Mesendoderm (in vitro differentiated cells): ENCODE measurements at regions not wholly inside any gene's neighbourhood (a gene's known extent, or its start where the extent isn't known, plus 50 kb on each side); places are given as distances from the start of the nearest gene placed in this dataset.

Source experiments
- DNase-seq: peaks from one replicate; pipeline ENCODE4 v3.0.0; 2013
- H2AK5ac ChIP-seq: 2 replicates; pipeline ENCODE4 v1.6.1; 2013; ENCODE audit warnings: low read length, inconsistent platforms
- H2BK120ac ChIP-seq: 2 replicates; pipeline ENCODE4 v1.6.1; 2013; ENCODE audit warnings: low read depth, mild to moderate bottlenecking, low read length, moderate library complexity, mixed read lengths
- H2BK15ac ChIP-seq: replicated peaks from 2 replicates; pipeline ENCODE4 v1.6.1; 2013; ENCODE audit warnings: low read depth, mild to moderate bottlenecking, moderate library complexity
- H2BK5ac ChIP-seq: 2 replicates; pipeline ENCODE4 v1.6.1; 2013; ENCODE audit warnings: low read length, inconsistent platforms
- H3K18ac ChIP-seq: 2 replicates; pipeline ENCODE4 v1.6.1; 2013; ENCODE audit warnings: mild to moderate bottlenecking, low read length, mixed read lengths
- H3K23ac ChIP-seq: one replicate; pipeline ENCODE4 v1.6.1; 2013; ENCODE audit warnings: low read length
- H3K27ac ChIP-seq: 2 replicates; pipeline ENCODE4 v1.5.1; 2013; ENCODE audit warnings: low read depth, mild to moderate bottlenecking, inconsistent platforms, low read length, moderate library complexity
- H3K27me3 ChIP-seq: 2 replicates; pipeline ENCODE4 v1.6.1; 2013; ENCODE audit warnings: low read length, control low read depth, mild to moderate bottlenecking, inconsistent platforms; ENCODE audit not compliant: insufficient read depth, poor library complexity
- H3K36me3 ChIP-seq: 2 replicates; pipeline ENCODE4 v1.6.1; 2013; ENCODE audit warnings: low read length, inconsistent platforms; ENCODE audit not compliant: control insufficient read depth, insufficient read depth
- H3K4ac ChIP-seq: one replicate; pipeline ENCODE4 v1.6.1; 2013; ENCODE audit warnings: low read depth, mild to moderate bottlenecking, low read length, moderate library complexity
- H3K4me1 ChIP-seq: 2 replicates; pipeline ENCODE4 v1.6.1; 2013; ENCODE audit warnings: low read depth, low read length, inconsistent platforms; ENCODE audit not compliant: control insufficient read depth
- H3K4me2 ChIP-seq: 2 replicates; pipeline ENCODE4 v1.6.1; 2013; ENCODE audit warnings: low read length
- H3K4me3 ChIP-seq: 2 replicates; pipeline ENCODE4 v1.5.1; 2013; ENCODE audit warnings: mild to moderate bottlenecking, low read length
- H3K56ac ChIP-seq: one replicate; pipeline ENCODE4 v1.6.1; 2013; ENCODE audit warnings: low read length
- H3K79me1 ChIP-seq: 2 replicates; pipeline ENCODE4 v1.6.1; 2013; ENCODE audit warnings: low read length, inconsistent platforms
- H3K79me2 ChIP-seq: 2 replicates; pipeline ENCODE4 v1.6.1; 2013; ENCODE audit warnings: mild to moderate bottlenecking, low read length; ENCODE audit not compliant: control insufficient read depth, insufficient read depth
- H3K9ac ChIP-seq: 2 replicates; pipeline ENCODE4 v1.6.1; 2013; ENCODE audit warnings: low read length, inconsistent platforms
- H4K5ac ChIP-seq: one replicate; pipeline ENCODE4 v1.6.1; 2013; ENCODE audit warnings: low read length
- H4K8ac ChIP-seq: one replicate; pipeline ENCODE4 v1.6.1; 2013; ENCODE audit warnings: low read depth, mild to moderate bottlenecking, control low read depth, low read length, moderate library complexity
- WGBS: extraction: QIAGEN DNeasy Blood & Tissue Kit; methylation state at CpG from one replicate; pipeline ENCODE4 v1.1.7; 2013; ENCODE audit warnings: low lambda C conversion rate, missing lambda C conversion rate; ENCODE audit not compliant: insufficient coverage; ENCODE audit errors: extremely low coverage; 5-methylcytosine and 5-hydroxymethylcytosine counted together

GRCh38 chr16:60905811-60906210, 1130.4 kb downstream of the CDH8 start:
- H4K8ac ChIP-seq = no peak overlapping the region
- no peaks in the 10 kb centered on the region for H3K4me1 ChIP-seq
- WGBS = no CpG with 5 or more reads among the region's 4 CpGs
- no peak overlapping the region for H3K9ac ChIP-seq
- peak; percentile 22 for DNase-seq
- H3K23ac ChIP-seq = no peak overlapping the region
- H3K79me1 ChIP-seq = no peaks in the 10 kb centered on the region
- no peak overlapping the region for H3K4ac ChIP-seq
- no peak overlapping the region for H2AK5ac ChIP-seq
- no peak overlapping the region for H2BK5ac ChIP-seq
- H3K27me3 ChIP-seq = no peaks in the 10 kb centered on the region
- no peak overlapping the region for H3K18ac ChIP-seq
- H2BK15ac ChIP-seq = no peak overlapping the region
- H3K27ac ChIP-seq = no peak overlapping the region
- no peaks in the 10 kb centered on the region for H3K79me2 ChIP-seq
- H3K4me3 ChIP-seq = no peak overlapping the region
- no peak overlapping the region for H4K5ac ChIP-seq
- no peaks in the 10 kb centered on the region for H3K36me3 ChIP-seq
- no peak overlapping the region for H3K56ac ChIP-seq
- no peak overlapping the region for H2BK120ac ChIP-seq
- no peak overlapping the region for H3K4me2 ChIP-seq

- no peak overlapping the region for H3K18ac ChIP-seq
- no peak overlapping the region for H2AK5ac ChIP-seq
- no peak overlapping the region for H3K4me3 ChIP-seq
- H3K9ac ChIP-seq = no peak overlapping the region
- no peaks in the 10 kb centered on the region for H3K36me3 ChIP-seq
- H2BK15ac ChIP-seq = no peak overlapping the region
- H3K56ac ChIP-seq = no peak overlapping the region
- no peaks in the 10 kb centered on the region for H3K79me1 ChIP-seq
- no peak overlapping the region for H3K27ac ChIP-seq
- H2BK5ac ChIP-seq = no peak overlapping the region
- no peak overlapping the region for H3K4me2 ChIP-seq
- H3K23ac ChIP-seq = no peak overlapping the region
- H2BK120ac ChIP-seq = no peak overlapping the region
- no peak overlapping the region for H4K8ac ChIP-seq
- no peak overlapping the region for H4K5ac ChIP-seq
- H3K79me2 ChIP-seq = no peaks in the 10 kb centered on the region
- no CpG with 5 or more reads among the region's 4 CpGs for WGBS
- no peak overlapping the region for H3K4ac ChIP-seq
- no peaks in the 10 kb centered on the region for H3K27me3 ChIP-seq
- DNase-seq = no peak
- H3K4me1 ChIP-seq = no peaks in the 10 kb centered on the region
Observed at GRCh38 chr16:60902114-60902513, 1134.1 kb downstream of the CDH8 start.

- Histone ChIP-seq H3K36me3 (no peaks in the 10 kb centered on the region), H3K79me2 (no peaks in the 10 kb centered on the region), H4K8ac (no peak overlapping the region), H3K9ac (no peak overlapping the region), H3K23ac (no peak overlapping the region), H3K18ac (no peak overlapping the region), H3K79me1 (no peaks in the 10 kb centered on the region), H3K4me2 (no peak overlapping the region), H3K27me3 (no peaks in the 10 kb centered on the region), H3K4me1 (no peaks in the 10 kb centered on the region), H2AK5ac (no peak overlapping the region), H2BK120ac (no peak overlapping the region), H2BK5ac (no peak overlapping the region), H2BK15ac (no peak overlapping the region), H4K5ac (no peak overlapping the region), H3K27ac (no peak overlapping the region), H3K56ac (no peak overlapping the region), H3K4ac (no peak overlapping the region), H3K4me3 (no peak overlapping the region)
- DNase-seq = no peak
- WGBS = no CpG with 5 or more reads among the region's 2 CpGs
Observed at GRCh38 chr16:60882816-60883215, 1153.4 kb downstream of the CDH8 start.

GRCh38 chr16:60852635-60853034, 1183.6 kb downstream of the CDH8 start:
- Histone ChIP-seq H3K18ac (no peak overlapping the region), H3K9ac (no peak overlapping the region), H3K4me3 (no peak overlapping the region), H3K79me2 (no peaks in the 10 kb centered on the region), H3K4me2 (no peak overlapping the region), H2BK15ac (no peak overlapping the region), H3K27ac (no peak overlapping the region), H3K79me1 (no peaks in the 10 kb centered on the region), H4K5ac (no peak overlapping the region), H3K36me3 (no peaks in the 10 kb centered on the region), H3K4ac (no peak overlapping the region), H3K27me3 (no peaks in the 10 kb centered on the region), H2BK5ac (no peak overlapping the region), H3K56ac (no peak overlapping the region), H2BK120ac (no peak overlapping the region), H3K4me1 (no peaks in the 10 kb centered on the region), H3K23ac (no peak overlapping the region), H2AK5ac (no peak overlapping the region), H4K8ac (no peak overlapping the region)
- WGBS = no CpG with 5 or more reads among the region's 3 CpGs
- DNase-seq = no peak

- H3K27ac ChIP-seq = no peak overlapping the region
- H3K79me2 ChIP-seq = no peaks in the 10 kb centered on the region
- no peak overlapping the region for H3K18ac ChIP-seq
- no peaks in the 10 kb centered on the region for H3K79me1 ChIP-seq
- H3K4ac ChIP-seq = no peak overlapping the region
- no peak overlapping the region for H2BK5ac ChIP-seq
- H4K8ac ChIP-seq = no peak overlapping the region
- no peak overlapping the region for H3K4me3 ChIP-seq
- DNase-seq = no peak
- H2AK5ac ChIP-seq = no peak overlapping the region
- no peak overlapping the region for H3K9ac ChIP-seq
- H3K27me3 ChIP-seq = no peaks in the 10 kb centered on the region
- no peak overlapping the region for H2BK15ac ChIP-seq
- no peaks in the 10 kb centered on the region for H3K36me3 ChIP-seq
- H4K5ac ChIP-seq = no peak overlapping the region
- H3K4me1 ChIP-seq = no peaks in the 10 kb centered on the region
- no peak overlapping the region for H3K23ac ChIP-seq
- H3K56ac ChIP-seq = no peak overlapping the region
- no peak overlapping the region for H2BK120ac ChIP-seq
- H3K4me2 ChIP-seq = no peak overlapping the region
- no CpG with 5 or more reads among the region's 2 CpGs for WGBS
Observed at GRCh38 chr16:60821661-60822060, 1214.6 kb downstream of the CDH8 start.

- H3K27me3 ChIP-seq = no peaks in the 10 kb centered on the region
- H3K79me1 ChIP-seq = no peaks in the 10 kb centered on the region
- H2AK5ac ChIP-seq = no peak overlapping the region
- H2BK120ac ChIP-seq = no peak overlapping the region
- H3K4me3 ChIP-seq = no peak overlapping the region
- H3K56ac ChIP-seq = no peak overlapping the region
- H3K23ac ChIP-seq = no peak overlapping the region
- no peak overlapping the region for H4K8ac ChIP-seq
- no peak overlapping the region for H3K4ac ChIP-seq
- H2BK15ac ChIP-seq = no peak overlapping the region
- no peaks in the 10 kb centered on the region for H3K36me3 ChIP-seq
- no peak overlapping the region for H2BK5ac ChIP-seq
- WGBS = no CpG with 5 or more reads among the region's 2 CpGs
- no peak overlapping the region for H3K4me2 ChIP-seq
- DNase-seq = no peak
- no peaks in the 10 kb centered on the region for H3K79me2 ChIP-seq
- H3K27ac ChIP-seq = no peak overlapping the region
- H3K18ac ChIP-seq = no peak overlapping the region
- no peak overlapping the region for H3K9ac ChIP-seq
- H4K5ac ChIP-seq = no peak overlapping the region
- no peaks in the 10 kb centered on the region for H3K4me1 ChIP-seq
Observed at GRCh38 chr16:60820361-60820760, 1215.9 kb downstream of the CDH8 start.
